OCI-LY7 (cell line): ENCODE measurements at regions not wholly inside any gene's neighbourhood (a gene's known extent, or its start where the extent isn't known, plus 50 kb on each side); places are given as distances from the start of the nearest gene placed in this dataset.

ENCODE experiments used
- EZH2phosphoT487 ChIP-seq: fragments of 200-600 bp; sonication (generic); IDR thresholded peaks from 2 replicates; pipeline ENCODE4 v1.6.1; 2018; ENCODE audit warnings: low read depth, borderline replicate concordance, mild to moderate bottlenecking, mixed run types, antibody characterized with exemption, low read length, moderate library complexity, mixed read lengths
- TF ChIP-seq, protein P1 (sequence below): fragments of 200-600 bp; sonication (generic); conservative IDR thresholded peaks from 2 replicates; pipeline ENCODE4 v1.5.1; 2014; ENCODE audit warnings: mild to moderate bottlenecking, antibody characterized with exemption, low read length, moderate library complexity, mixed read lengths

DNA sequence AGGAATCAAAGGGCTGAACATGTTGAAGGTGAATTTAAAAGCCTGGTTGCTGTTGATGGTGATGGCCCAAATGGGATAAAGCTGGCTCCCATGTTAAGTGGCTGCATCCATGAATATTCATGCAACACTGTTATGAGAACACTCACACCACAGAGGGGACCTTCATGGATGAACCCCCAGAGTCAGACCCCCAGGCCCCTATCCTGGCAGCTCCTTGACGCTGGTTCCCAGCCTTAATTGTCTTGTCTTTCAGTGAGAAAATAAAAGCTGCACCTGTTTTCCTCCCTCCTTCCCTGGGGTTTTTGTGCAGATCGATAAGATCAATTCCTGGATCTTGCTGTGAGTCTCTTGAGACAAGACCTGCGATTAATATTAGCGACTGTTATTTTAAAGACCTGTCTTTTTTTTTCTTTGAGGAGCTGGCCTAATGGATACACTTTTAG lies 371.7 kb downstream of the ICE1 start:
- TF ChIP-seq, protein P1, sequence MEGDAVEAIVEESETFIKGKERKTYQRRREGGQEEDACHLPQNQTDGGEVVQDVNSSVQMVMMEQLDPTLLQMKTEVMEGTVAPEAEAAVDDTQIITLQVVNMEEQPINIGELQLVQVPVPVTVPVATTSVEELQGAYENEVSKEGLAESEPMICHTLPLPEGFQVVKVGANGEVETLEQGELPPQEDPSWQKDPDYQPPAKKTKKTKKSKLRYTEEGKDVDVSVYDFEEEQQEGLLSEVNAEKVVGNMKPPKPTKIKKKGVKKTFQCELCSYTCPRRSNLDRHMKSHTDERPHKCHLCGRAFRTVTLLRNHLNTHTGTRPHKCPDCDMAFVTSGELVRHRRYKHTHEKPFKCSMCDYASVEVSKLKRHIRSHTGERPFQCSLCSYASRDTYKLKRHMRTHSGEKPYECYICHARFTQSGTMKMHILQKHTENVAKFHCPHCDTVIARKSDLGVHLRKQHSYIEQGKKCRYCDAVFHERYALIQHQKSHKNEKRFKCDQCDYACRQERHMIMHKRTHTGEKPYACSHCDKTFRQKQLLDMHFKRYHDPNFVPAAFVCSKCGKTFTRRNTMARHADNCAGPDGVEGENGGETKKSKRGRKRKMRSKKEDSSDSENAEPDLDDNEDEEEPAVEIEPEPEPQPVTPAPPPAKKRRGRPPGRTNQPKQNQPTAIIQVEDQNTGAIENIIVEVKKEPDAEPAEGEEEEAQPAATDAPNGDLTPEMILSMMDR, result no peak
- TF ChIP-seq EZH2phosphoT487, result no peak
